A549 (cell line): ENCODE measurements at regions not wholly inside any gene's neighbourhood (a gene's known extent, or its start where the extent isn't known, plus 50 kb on each side); places are given as distances from the start of the nearest gene placed in this dataset.

Experiments used
- ATAC-seq, 2 experiments: fragments of 200-7000 bp in 1 of 2; fragments of >200 bp in 1 of 2; cut with Nextera tagmentation in 1 of 2; cut with Tn5 transposase in 1 of 2; 3 replicates each; pipeline versions ENCODE4 v1.8.0 to v1.9.1; 2018 to 2020; ENCODE audit warnings: mild to moderate bottlenecking in 1 of 2, moderate library complexity in 1 of 2
- CTCF ChIA-PET: fragments of 300-600 bp; sonication (Branson Sonifier 250); formaldehyde crosslinking; extraction: SDS; loops from one replicate; lab custom pipeline; 2021; ENCODE audit warnings: antibody characterized with exemption, inconsistent platforms; lab: Yijun Ruan, JAX
- POLR2A ChIA-PET: fragments of 350-600 bp; formaldehyde crosslinking; extraction: SDS; loops from one replicate; lab custom pipeline; 2021; ENCODE audit warnings: antibody characterized with exemption, inconsistent platforms; lab: Yijun Ruan, JAX
- DNase-seq, 2 experiments: peaks; one replicate each; pipeline versions ENCODE4 v3.0.0 to v3.0.0-alpha.2; 2011 to 2016; ENCODE audit warnings: low read depth in 1 of 2, low spot score in 1 of 2
- FAIRE-seq: peaks from 2 replicates; lab custom pipeline; 2011; peaks lifted over from hg19 to GRCh38; lab: Jason Lieb, UNC
- H3K27ac ChIP-seq, 2 experiments: fragments of >200 bp; sonication (Bioruptor Twin); formaldehyde crosslinking; 3 replicates each; pipeline ENCODE4 v1.5.1; 2016 to 2017
- H3K4me1 ChIP-seq: fragments of >200 bp; sonication (Bioruptor Twin); formaldehyde crosslinking; 3 replicates; pipeline ENCODE4 v1.6.1; 2016
- H3K4me2 ChIP-seq: fragments of >200 bp; sonication (Bioruptor Twin); formaldehyde crosslinking; 3 replicates; pipeline ENCODE4 v1.6.1; 2016
- H3K4me3 ChIP-seq: fragments of >200 bp; sonication (Bioruptor Twin); formaldehyde crosslinking; 3 replicates; pipeline ENCODE4 v1.5.1; 2016
- H3K9me3 ChIP-seq: fragments of >200 bp; sonication (Bioruptor Twin); formaldehyde crosslinking; 3 replicates; pipeline ENCODE4 v1.6.1; 2016
- CHD2 ChIP-seq: fragments of 150-350 bp; IDR thresholded peaks from 2 replicates; pipeline ENCODE4 v1.6.1; 2014; ENCODE audit warnings: low read length; ENCODE audit not compliant: partially characterized antibody
- CHD4 ChIP-seq: fragments of 200-600 bp; sonication (generic); IDR thresholded peaks from 2 replicates; pipeline ENCODE4 v1.6.1; 2016; ENCODE audit warnings: antibody characterized with exemption, mild to moderate bottlenecking, borderline replicate concordance
- EHMT2 ChIP-seq: fragments of 200-600 bp; sonication (generic); IDR thresholded peaks from 2 replicates; pipeline ENCODE4 v1.6.1; 2016; ENCODE audit warnings: antibody characterized with exemption, low read depth, mild to moderate bottlenecking, moderate library complexity
- EP300 ChIP-seq, 2 experiments: fragments of >200 bp; sonication (Bioruptor Twin); formaldehyde crosslinking; IDR thresholded peaks; 2 replicates in 1 of 2; 3 replicates in 1 of 2; pipeline ENCODE4 v1.6.1; 2016 to 2017
- HEYL ChIP-seq: fragments of 250-450 bp; sonication (Bioruptor Pico); IDR thresholded peaks from 2 replicates; pipeline ENCODE4 v1.8.0; 2021; ENCODE audit warnings: mild to moderate bottlenecking, moderate library complexity
- HOXA7 ChIP-seq: fragments of 250-450 bp; sonication (Bioruptor Pico); IDR thresholded peaks from 2 replicates; pipeline ENCODE4 v1.5.0; 2020; ENCODE audit warnings: mild to moderate bottlenecking, moderate library complexity
- HOXB13 ChIP-seq: fragments of 250-450 bp; sonication (Bioruptor Pico); IDR thresholded peaks from 2 replicates; pipeline ENCODE4 v1.5.0; 2020; ENCODE audit warnings: low read depth, mild to moderate bottlenecking, moderate library complexity
- HOXB5 ChIP-seq: fragments of 250-450 bp; sonication (Bioruptor Pico); IDR thresholded peaks from 2 replicates; pipeline ENCODE4 v1.5.0; 2020; ENCODE audit warnings: mild to moderate bottlenecking, moderate library complexity
- JUNB ChIP-seq: fragments of >200 bp; sonication (Bioruptor Twin); formaldehyde crosslinking; IDR thresholded peaks from 2 replicates; pipeline ENCODE4 v1.6.1; 2016
- KDM1A ChIP-seq: fragments of 200-600 bp; sonication (generic); IDR thresholded peaks from 2 replicates; pipeline ENCODE4 v1.6.1; 2016; ENCODE audit warnings: low read depth, mild to moderate bottlenecking
- KDM5A ChIP-seq: fragments of 200-600 bp; sonication (generic); IDR thresholded peaks from 2 replicates; pipeline ENCODE4 v1.6.1; 2016; ENCODE audit warnings: antibody characterized with exemption, mild to moderate bottlenecking
- MAFK ChIP-seq: fragments of 450-650 bp; IDR thresholded peaks from 2 replicates; pipeline ENCODE4 v1.6.1; 2014; ENCODE audit not compliant: partially characterized antibody
- MAZ ChIP-seq: fragments of 150-350 bp; IDR thresholded peaks from 2 replicates; pipeline ENCODE4 v1.6.1; 2014; ENCODE audit warnings: antibody characterized with exemption, low read depth, low read length, borderline replicate concordance
- MYC ChIP-seq: IDR thresholded peaks from 2 replicates; pipeline ENCODE4 v1.6.1; 2012; ENCODE audit warnings: mild to moderate bottlenecking, inconsistent platforms, low read length, improper control_type of control experiment, borderline replicate concordance
- POLR2AphosphoS2 ChIP-seq: conservative IDR thresholded peaks from 2 replicates; pipeline ENCODE4 v1.6.1; 2012; ENCODE audit warnings: low read length, improper control_type of control experiment, inconsistent platforms
- RAD21 ChIP-seq, 2 experiments: fragments of >200 bp in 1 of 2; sonication (Bioruptor Twin) in 1 of 2; formaldehyde crosslinking in 1 of 2; IDR thresholded peaks in 1 of 2; conservative IDR thresholded peaks in 1 of 2; 2 replicates in 1 of 2; 3 replicates in 1 of 2; pipeline ENCODE4 v1.6.1; 2012 to 2018; ENCODE audit warnings: inconsistent platforms in 1 of 2
- RFX5 ChIP-seq: fragments of 450-650 bp; IDR thresholded peaks from 2 replicates; pipeline ENCODE4 v1.7.1; 2014; ENCODE audit warnings: antibody characterized with exemption, mild to moderate bottlenecking, moderate library complexity
- SMC3 ChIP-seq: fragments of >200 bp; sonication (Bioruptor Twin); formaldehyde crosslinking; IDR thresholded peaks from 3 replicates; pipeline ENCODE4 v1.6.1; 2018; ENCODE audit warnings: inconsistent platforms
- TP53 ChIP-seq: fragments of 250-450 bp; sonication (Bioruptor Pico); IDR thresholded peaks from 2 replicates; pipeline ENCODE4 v1.5.0; 2021; ENCODE audit warnings: mild to moderate bottlenecking, moderate library complexity
- ZC3H11A ChIP-seq: fragments of 450-650 bp; IDR thresholded peaks from 2 replicates; pipeline ENCODE4 v1.6.1; 2014; ENCODE audit warnings: antibody characterized with exemption, mild to moderate bottlenecking
- ZFP36 ChIP-seq: fragments of 450-650 bp; IDR thresholded peaks from 2 replicates; pipeline ENCODE4 v1.6.1; 2014; ENCODE audit warnings: borderline replicate concordance; ENCODE audit not compliant: partially characterized antibody
- ZNF302 ChIP-seq: fragments of 250-450 bp; sonication (Bioruptor Pico); IDR thresholded peaks from 2 replicates; pipeline ENCODE4 v1.9.0; 2021; ENCODE audit warnings: inconsistent platforms, mild to moderate bottlenecking, moderate library complexity
- ZSCAN20 ChIP-seq: fragments of 250-450 bp; sonication (Bioruptor Pico); IDR thresholded peaks from 2 replicates; pipeline ENCODE4 v1.8.0; 2022; ENCODE audit warnings: mild to moderate bottlenecking, moderate library complexity
- WGBS: methylation state at CpG from one replicate; pipeline ENCODE4 v1.1.6; 2017; ENCODE audit errors: missing lambda C conversion rate; 5-methylcytosine and 5-hydroxymethylcytosine counted together
- TF ChIP-seq, protein P1 (sequence below): fragments of >200 bp; sonication (Bioruptor Twin); formaldehyde crosslinking; IDR thresholded peaks from 3 replicates; pipeline ENCODE4 v1.6.1; 2016
- TF ChIP-seq, protein P2 (sequence below): fragments of 250-450 bp; sonication (Bioruptor Pico); IDR thresholded peaks from 2 replicates; pipeline ENCODE4 v1.5.0; 2020; ENCODE audit warnings: low read depth, mild to moderate bottlenecking, moderate library complexity
- TF ChIP-seq, protein P3 (sequence below): IDR thresholded peaks from 2 replicates; pipeline ENCODE4 v1.6.1; 2012
- TF ChIP-seq, protein P4 (sequence below): IDR thresholded peaks from 2 replicates; pipeline ENCODE4 v1.6.1; 2012; ENCODE audit warnings: low read depth, borderline replicate concordance
- TF ChIP-seq, protein P5 (sequence below): fragments of 250-450 bp; sonication (Bioruptor Pico); IDR thresholded peaks from 2 replicates; pipeline ENCODE4 v1.5.0; 2021; ENCODE audit warnings: mild to moderate bottlenecking, moderate library complexity, borderline replicate concordance

DNA sequence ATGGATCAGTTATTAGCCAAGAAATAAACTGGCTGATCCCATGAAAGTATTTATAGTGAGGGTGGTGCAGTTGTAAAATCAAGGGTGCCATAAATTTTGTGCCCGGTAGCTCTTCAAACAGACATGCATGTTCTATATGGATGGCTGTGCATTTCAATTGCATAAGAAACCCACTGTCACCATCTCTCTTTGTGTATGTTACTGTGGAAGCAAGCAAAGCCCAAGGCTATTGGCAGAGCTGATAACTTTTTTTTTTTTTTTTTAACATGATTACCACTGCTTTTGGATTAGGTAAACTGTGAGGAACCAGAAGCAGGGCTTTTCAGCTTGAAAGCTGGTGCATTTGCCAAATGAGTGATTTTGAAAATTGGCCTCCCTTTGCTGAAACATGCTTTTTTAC is 332.6 kb downstream of the SOX11 start:
- Histone ChIP-seq H3K27ac (no peak overlapping the region), H3K9me3 (no peaks in the 10 kb centered on the region), H3K4me3 (no peak overlapping the region), H3K4me2 (no peak overlapping the region), H3K4me1 (no peaks in the 10 kb centered on the region)
- ChIA-PET POLR2A (no interaction called here), CTCF (no interaction called here)
- 14% methylated on average over 1 of the region's 1 CpG for WGBS
- ATAC-seq (no peak), FAIRE-seq (no peak), DNase-seq (no peak)
- TF ChIP-seq ZNF302 (no peak), POLR2AphosphoS2 (no peak), EP300 (IDR thresholded peaks at IDR 0.05) (no peak), SMC3 (no peak), MAFK (no peak), KDM5A (no peak), RFX5 (no peak), RAD21 (conservative IDR thresholded peaks at IDR 0.05 in 1 of 2, IDR thresholded peaks at IDR 0.05 in 1 of 2) (no peak), HOXB13 (no peak)
- TF ChIP-seq, protein P1, sequence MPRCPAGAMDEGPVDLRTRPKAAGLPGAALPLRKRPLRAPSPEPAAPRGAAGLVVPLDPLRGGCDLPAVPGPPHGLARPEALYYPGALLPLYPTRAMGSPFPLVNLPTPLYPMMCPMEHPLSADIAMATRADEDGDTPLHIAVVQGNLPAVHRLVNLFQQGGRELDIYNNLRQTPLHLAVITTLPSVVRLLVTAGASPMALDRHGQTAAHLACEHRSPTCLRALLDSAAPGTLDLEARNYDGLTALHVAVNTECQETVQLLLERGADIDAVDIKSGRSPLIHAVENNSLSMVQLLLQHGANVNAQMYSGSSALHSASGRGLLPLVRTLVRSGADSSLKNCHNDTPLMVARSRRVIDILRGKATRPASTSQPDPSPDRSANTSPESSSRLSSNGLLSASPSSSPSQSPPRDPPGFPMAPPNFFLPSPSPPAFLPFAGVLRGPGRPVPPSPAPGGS = no peak
- TF ChIP-seq, protein P2, sequence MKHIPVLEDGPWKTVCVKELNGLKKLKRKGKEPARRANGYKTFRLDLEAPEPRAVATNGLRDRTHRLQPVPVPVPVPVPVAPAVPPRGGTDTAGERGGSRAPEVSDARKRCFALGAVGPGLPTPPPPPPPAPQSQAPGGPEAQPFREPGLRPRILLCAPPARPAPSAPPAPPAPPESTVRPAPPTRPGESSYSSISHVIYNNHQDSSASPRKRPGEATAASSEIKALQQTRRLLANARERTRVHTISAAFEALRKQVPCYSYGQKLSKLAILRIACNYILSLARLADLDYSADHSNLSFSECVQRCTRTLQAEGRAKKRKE (CRISPR knock-in tag) = no peak
- TF ChIP-seq, protein P3, sequence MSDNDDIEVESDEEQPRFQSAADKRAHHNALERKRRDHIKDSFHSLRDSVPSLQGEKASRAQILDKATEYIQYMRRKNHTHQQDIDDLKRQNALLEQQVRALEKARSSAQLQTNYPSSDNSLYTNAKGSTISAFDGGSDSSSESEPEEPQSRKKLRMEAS = no peak

DNA sequence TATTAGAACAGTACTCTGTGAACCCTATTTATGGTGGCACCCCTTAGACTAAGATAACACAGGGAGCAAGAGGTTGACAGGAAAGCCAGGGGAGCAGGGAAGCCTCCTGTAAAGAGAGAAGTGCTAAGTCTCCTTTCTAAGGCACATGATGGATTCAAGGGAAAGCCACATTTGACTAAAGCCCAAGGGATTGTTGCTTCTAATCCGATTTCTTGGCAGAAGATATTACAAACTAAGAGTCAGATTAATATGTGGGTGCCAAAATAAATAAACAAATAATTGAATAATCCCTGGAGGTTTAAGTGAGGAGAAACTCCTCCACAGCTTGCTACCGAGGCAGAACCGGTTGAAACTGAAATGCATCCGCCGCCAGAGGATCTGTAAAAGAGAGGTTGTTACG is 333.2 kb downstream of the SOX11 start:
- CTCF ChIA-PET = interaction anchor here (1.3 kb wide), 1 partner anchor 11 kb away, joined by 3 read pairs; no protein-coding TSS in a partner anchor
- Histone ChIP-seq H3K4me3 (no peak overlapping the region), H3K4me1 (no peaks in the 10 kb centered on the region), H3K4me2 (no peak overlapping the region), H3K27ac (no peak overlapping the region), H3K9me3 (no peaks in the 10 kb centered on the region)
- ATAC-seq (no peak), DNase-seq (no peak), FAIRE-seq (no peak)
- TF ChIP-seq, protein P3 = no peak
- no peak for TF ChIP-seq TP53
- TF ChIP-seq RAD21 (conservative IDR thresholded peaks at IDR 0.05 in 1 of 2, IDR thresholded peaks at IDR 0.05 in 1 of 2) = no peak
- TF ChIP-seq CHD4 = no peak
- no peak for TF ChIP-seq MAFK
- POLR2A ChIA-PET = no interaction called here
- 7% methylated on average over 6 of the region's 6 CpGs for WGBS

DNA sequence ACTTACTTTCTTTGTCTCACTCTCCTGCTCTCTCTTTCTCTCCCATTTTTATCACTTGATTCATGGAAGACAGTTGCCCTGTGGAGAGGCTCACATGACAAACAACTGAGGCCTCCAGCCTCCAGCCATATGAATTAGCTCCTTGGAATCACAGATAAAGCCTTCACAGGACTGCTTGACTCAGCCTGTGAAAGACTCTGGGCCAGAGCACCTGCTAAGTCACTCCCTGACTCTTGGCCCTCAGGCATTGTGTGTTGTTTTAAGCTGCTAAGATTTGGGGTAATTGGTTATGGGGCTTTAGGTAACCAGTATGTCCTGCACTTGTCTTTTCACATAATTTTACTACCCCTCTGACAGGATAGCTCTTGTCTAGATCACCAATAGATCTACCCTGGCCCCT is 334.9 kb downstream of the SOX11 start:
- no peaks in the 10 kb centered on the region for H3K4me1 ChIP-seq
- H3K27ac ChIP-seq = no peak overlapping the region
- FAIRE-seq (no peak), DNase-seq (no peak), ATAC-seq (no peak)
- CTCF ChIA-PET = interaction anchor here (1.5 kb wide), 1 partner anchor 29 kb away, joined by 3 read pairs; no protein-coding TSS in a partner anchor
- POLR2A ChIA-PET = no interaction called here
- no peak overlapping the region for H3K4me3 ChIP-seq
- no peaks in the 10 kb centered on the region for H3K9me3 ChIP-seq
- no peak overlapping the region for H3K4me2 ChIP-seq
- TF ChIP-seq SMC3 (no peak), POLR2AphosphoS2 (no peak), EHMT2 (no peak), TP53 (no peak), ZSCAN20 (no peak), JUNB (no peak), HOXA7 (CRISPR knock-in tag) (no peak), HOXB13 (no peak), MAZ (no peak), ZFP36 (no peak), HEYL (CRISPR knock-in tag) (no peak), ZC3H11A (no peak), CHD4 (no peak), MYC (no peak), CHD2 (no peak), KDM1A (no peak), HOXB5 (no peak)
- TF ChIP-seq, protein P4, sequence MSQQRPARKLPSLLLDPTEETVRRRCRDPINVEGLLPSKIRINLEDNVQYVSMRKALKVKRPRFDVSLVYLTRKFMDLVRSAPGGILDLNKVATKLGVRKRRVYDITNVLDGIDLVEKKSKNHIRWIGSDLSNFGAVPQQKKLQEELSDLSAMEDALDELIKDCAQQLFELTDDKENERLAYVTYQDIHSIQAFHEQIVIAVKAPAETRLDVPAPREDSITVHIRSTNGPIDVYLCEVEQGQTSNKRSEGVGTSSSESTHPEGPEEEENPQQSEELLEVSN = no peak
- TF ChIP-seq, protein P5, sequence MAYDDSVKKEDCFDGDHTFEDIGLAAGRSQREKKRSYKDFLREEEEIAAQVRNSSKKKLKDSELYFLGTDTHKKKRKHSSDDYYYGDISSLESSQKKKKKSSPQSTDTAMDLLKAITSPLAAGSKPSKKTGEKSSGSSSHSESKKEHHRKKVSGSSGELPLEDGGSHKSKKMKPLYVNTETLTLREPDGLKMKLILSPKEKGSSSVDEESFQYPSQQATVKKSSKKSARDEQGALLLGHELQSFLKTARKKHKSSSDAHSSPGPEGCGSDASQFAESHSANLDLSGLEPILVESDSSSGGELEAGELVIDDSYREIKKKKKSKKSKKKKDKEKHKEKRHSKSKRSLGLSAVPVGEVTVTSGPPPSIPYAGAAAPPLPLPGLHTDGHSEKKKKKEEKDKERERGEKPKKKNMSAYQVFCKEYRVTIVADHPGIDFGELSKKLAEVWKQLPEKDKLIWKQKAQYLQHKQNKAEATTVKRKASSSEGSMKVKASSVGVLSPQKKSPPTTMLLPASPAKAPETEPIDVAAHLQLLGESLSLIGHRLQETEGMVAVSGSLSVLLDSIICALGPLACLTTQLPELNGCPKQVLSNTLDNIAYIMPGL (CRISPR knock-in tag) = no peak
